A673 (cell line): ENCODE measurements at regions not wholly inside any gene's neighbourhood (a gene's known extent, or its start where the extent isn't known, plus 50 kb on each side); places are given as distances from the start of the nearest gene placed in this dataset.

Experiments used
- BruUV-seq: library from RNA; stranded (reverse); fragments of 400-500 nt; replicated peaks from 2 replicates; lab custom pipeline; 2021; lab: Mats Ljungman, UMichigan
- CTCF ChIA-PET: fragments of 300-600 bp; sonication (Branson Sonifier 250); formaldehyde crosslinking; loops from one replicate; lab custom pipeline; 2022; ENCODE audit warnings: antibody characterized with exemption; lab: Charles Lee
- POLR2A ChIA-PET: fragments of 300-600 bp; sonication (Branson Sonifier 250); formaldehyde crosslinking; loops from one replicate; lab custom pipeline; 2022; ENCODE audit warnings: antibody characterized with exemption; ENCODE audit not compliant: low non-redundant PET; lab: Charles Lee
- DNase-seq: peaks from one replicate; pipeline ENCODE4 v3.0.0-alpha.2; 2015; ENCODE audit warnings: low spot score
- H3K27ac ChIP-seq: fragments of 200-600 bp; sonication (generic); 2 replicates; pipeline ENCODE4 v1.5.1; 2016; ENCODE audit warnings: mixed run types, low read depth, mild to moderate bottlenecking, mixed read lengths, antibody characterized with exemption, low read length; ENCODE audit not compliant: poor library complexity, severe bottlenecking
- H3K27me3 ChIP-seq: fragments of 200-600 bp; sonication (generic); replicated peaks from 2 replicates; pipeline ENCODE4 v1.6.1; 2017; ENCODE audit warnings: mixed run types, low read depth, mild to moderate bottlenecking, mixed read lengths, antibody characterized with exemption, low read length; ENCODE audit not compliant: insufficient read depth, poor library complexity
- H3K36me3 ChIP-seq: fragments of 200-600 bp; sonication (generic); 2 replicates; pipeline ENCODE4 v1.6.1; 2016; ENCODE audit warnings: mixed run types, mild to moderate bottlenecking, mixed read lengths, antibody characterized with exemption, low read length; ENCODE audit not compliant: insufficient read depth, poor library complexity, severe bottlenecking
- H3K4me1 ChIP-seq: fragments of 200-600 bp; sonication (generic); 2 replicates; pipeline ENCODE4 v1.6.1; 2017; ENCODE audit warnings: mixed run types, mild to moderate bottlenecking, mixed read lengths, antibody characterized with exemption, low read length; ENCODE audit not compliant: insufficient read depth, poor library complexity, severe bottlenecking
- H3K4me3 ChIP-seq: fragments of 200-600 bp; sonication (generic); 2 replicates; pipeline ENCODE4 v1.5.1; 2016; ENCODE audit warnings: low read depth, mixed run types, mild to moderate bottlenecking, mixed read lengths, low read length; ENCODE audit not compliant: poor library complexity, severe bottlenecking
- H3K9me3 ChIP-seq: fragments of 200-600 bp; sonication (generic); 2 replicates; pipeline ENCODE4 v1.6.1; 2016; ENCODE audit warnings: mixed run types, low read depth, mild to moderate bottlenecking, mixed read lengths, antibody characterized with exemption, low read length; ENCODE audit not compliant: poor library complexity, severe bottlenecking
- CTCF ChIP-seq: fragments of 300-800, 200-600 bp; sonication (generic); conservative IDR thresholded peaks from 2 replicates; pipeline ENCODE4 v1.5.1; 2017; ENCODE audit warnings: low read depth, mild to moderate bottlenecking, antibody characterized with exemption, low read length, moderate library complexity, mixed read lengths
- EZH2 ChIP-seq: fragments of 200-600 bp; sonication (generic); IDR thresholded peaks from 2 replicates; pipeline ENCODE4 v1.6.1; 2017; ENCODE audit warnings: borderline replicate concordance, low read depth, mild to moderate bottlenecking, mixed read lengths, antibody characterized with exemption, low read length; ENCODE audit not compliant: poor library complexity, severe bottlenecking
- intact Hi-C: fragments of 100-400 bp; cut with micrococcal nuclease; formaldehyde crosslinking; loops from one replicate; pipeline ENCODE4 v1.10.0; 2022; ENCODE audit not compliant: unreplicated experiment

GRCh38 chr3:156005736-156006135, 114.6 kb upstream of the KCNAB1 start:
- POLR2A ChIA-PET = no interaction called here
- CTCF ChIA-PET = no interaction called here

GRCh38 chr3:156010829-156011228, 109.5 kb upstream of the KCNAB1 start:
- POLR2A ChIA-PET = no interaction called here
- no TSS peak for BruUV-seq
- DNase-seq = peak; percentile 18

More at GRCh38 chr3:156005736-156006135, 114.6 kb upstream of the KCNAB1 start:
- no peak overlapping the region for H3K4me3 ChIP-seq
- no peaks in the 10 kb centered on the region for H3K36me3 ChIP-seq
- no peak for DNase-seq
- H3K9me3 ChIP-seq = no peaks in the 10 kb centered on the region
- H3K27ac ChIP-seq = no peak overlapping the region
- H3K4me1 ChIP-seq = no peaks in the 10 kb centered on the region
- intact Hi-C loops = no loop called here
- TF ChIP-seq EZH2 (no peak), CTCF (no peak)
- H3K27me3 ChIP-seq = no peaks in the 10 kb centered on the region
- no TSS peak for BruUV-seq

GRCh38 chr3:156014489-156014888, 105.9 kb upstream of the KCNAB1 start:
- BruUV-seq = no TSS peak
- DNase-seq = no peak
- intact Hi-C loops = no loop called here

More at GRCh38 chr3:156010829-156011228, 109.5 kb upstream of the KCNAB1 start:
- Histone ChIP-seq H3K9me3 (no peaks in the 10 kb centered on the region), H3K36me3 (no peaks in the 10 kb centered on the region), H3K27me3 (no peaks in the 10 kb centered on the region), H3K27ac (no peak overlapping the region), H3K4me3 (no peak overlapping the region), H3K4me1 (no peaks in the 10 kb centered on the region)
- intact Hi-C loops = no loop called here
- CTCF ChIA-PET = no interaction called here
- TF ChIP-seq EZH2 = no peak
- peak; percentile 41 for TF ChIP-seq CTCF

More at GRCh38 chr3:156014489-156014888, 105.9 kb upstream of the KCNAB1 start:
- Histone ChIP-seq H3K27ac (no peak overlapping the region), H3K27me3 (no peaks in the 10 kb centered on the region), H3K4me3 (no peak overlapping the region), H3K4me1 (no peaks in the 10 kb centered on the region), H3K36me3 (no peaks in the 10 kb centered on the region), H3K9me3 (no peaks in the 10 kb centered on the region)
- ChIA-PET CTCF (no interaction called here), POLR2A (no interaction called here)
- TF ChIP-seq EZH2 (no peak), CTCF (no peak)
